Mesodermal cell (in vitro differentiated cells): ENCODE measurements at regions not wholly inside any gene's neighbourhood (a gene's known extent, or its start where the extent isn't known, plus 50 kb on each side); places are given as distances from the start of the nearest gene placed in this dataset.
"Not testable (repeated sequence)": the region's sequence is repeated elsewhere in the genome, so short reads cannot be mapped to it uniquely, and the experiment has no call there.

Experiments used
- H3K27ac ChIP-seq: 2 replicates; pipeline ENCODE4 v1.7.0; 2013; ENCODE audit warnings: mild to moderate bottlenecking, low read depth, low read length, moderate library complexity; ENCODE audit not compliant: severe bottlenecking
- H3K36me3 ChIP-seq: 2 replicates; pipeline ENCODE4 v1.7.1; 2013; ENCODE audit warnings: mild to moderate bottlenecking, low read length, moderate library complexity; ENCODE audit not compliant: control insufficient read depth, insufficient read depth
- H3K4me1 ChIP-seq: one replicate; pipeline ENCODE4 v1.7.1; 2013; ENCODE audit warnings: mild to moderate bottlenecking, low read length; ENCODE audit not compliant: insufficient read depth, control insufficient read depth, poor library complexity, severe bottlenecking
- H3K4me3 ChIP-seq: 2 replicates; pipeline ENCODE4 v1.7.0; 2013; ENCODE audit warnings: low read length, control low read depth, mild to moderate bottlenecking; ENCODE audit not compliant: insufficient read depth, poor library complexity, severe bottlenecking; ENCODE audit errors: extremely low read depth
- H3K9me3 ChIP-seq: 2 replicates; pipeline ENCODE4 v1.7.1; 2013; ENCODE audit warnings: mild to moderate bottlenecking, low read length, moderate library complexity; ENCODE audit not compliant: control insufficient read depth
- WGBS, 2 experiments: methylation state at CpG; one replicate each; pipeline ENCODE4 v1.1.5; 2013; ENCODE audit warnings: missing lambda C conversion rate in 2 of 2; ENCODE audit not compliant: insufficient coverage in 2 of 2; 5-methylcytosine and 5-hydroxymethylcytosine counted together

- H3K4me3 ChIP-seq: no peak overlapping the region
- whole genome bisulfite sequencing, 2 experiments: 88 to 100% methylated on average over 10 to 13 of the region's 29 CpGs
- no peaks in the 10 kb centered on the region for H3K9me3 ChIP-seq
- no peak overlapping the region for H3K27ac ChIP-seq
- no peaks in the 10 kb centered on the region for H3K4me1 ChIP-seq
- H3K36me3 ChIP-seq: no peaks in the 10 kb centered on the region
Measured at GRCh38 chr6:121686611-121687023, 251.2 kb downstream of the GJA1 start.

- no peaks in the 10 kb centered on the region for H3K9me3 ChIP-seq
- no peaks in the 10 kb centered on the region for H3K4me1 ChIP-seq
- H3K4me3 ChIP-seq: no peak overlapping the region
- no peak overlapping the region for H3K27ac ChIP-seq
- no CpG with 5 or more reads among the region's 2 CpGs for WGBS, 2 experiments
- no peaks in the 10 kb centered on the region for H3K36me3 ChIP-seq
Measured at GRCh38 chr6:121688974-121689373, 253.5 kb downstream of the GJA1 start.

GRCh38 chr6:121691126-121691551 is 255.7 kb downstream of the GJA1 start:
- Histone ChIP-seq H3K4me1 (no peaks in the 10 kb centered on the region), H3K27ac (no peak overlapping the region), H3K9me3 (no peaks in the 10 kb centered on the region), H3K4me3 (no peak overlapping the region), H3K36me3 (no peaks in the 10 kb centered on the region)
- 83 to 90% methylated on average over 1 of the region's 1 CpG for WGBS, 2 experiments

- no peak overlapping the region for H3K4me3 ChIP-seq
- WGBS, 2 experiments: no CpG with 5 or more reads among the region's 3 CpGs
- H3K4me1 ChIP-seq: no peaks in the 10 kb centered on the region
- no peak overlapping the region for H3K27ac ChIP-seq
- no peaks in the 10 kb centered on the region for H3K9me3 ChIP-seq
- H3K36me3 ChIP-seq: no peaks in the 10 kb centered on the region
Measured at GRCh38 chr6:121694389-121694788, 258.9 kb downstream of the GJA1 start.

- H3K4me3 ChIP-seq: no peak overlapping the region
- H3K4me1 ChIP-seq: peaks cover under 1% of the 10 kb centered on the region
- no peak overlapping the region for H3K27ac ChIP-seq
- H3K9me3 ChIP-seq: no peaks in the 10 kb centered on the region
- H3K36me3 ChIP-seq: no peaks in the 10 kb centered on the region
- 50 to 93% methylated on average over 1 to 3 of the region's 3 CpGs for WGBS, 2 experiments
Measured at GRCh38 chr6:121694801-121695251, 259.4 kb downstream of the GJA1 start.

- H3K36me3 ChIP-seq: no peaks in the 10 kb centered on the region
- no peak overlapping the region for H3K4me3 ChIP-seq
- WGBS, 2 experiments: 80 to 100% methylated on average over 2 to 3 of the region's 3 CpGs
- H3K9me3 ChIP-seq: no peaks in the 10 kb centered on the region
- peaks cover 6% of the 10 kb centered on the region for H3K4me1 ChIP-seq
- no peak overlapping the region for H3K27ac ChIP-seq
Measured at GRCh38 chr6:121695329-121695728, 259.9 kb downstream of the GJA1 start.

- WGBS, 2 experiments: 54 to 100% methylated on average over 2 to 4 of the region's 6 CpGs
Measured at GRCh38 chr6:121697921-121698320, 262.5 kb downstream of the GJA1 start.

GRCh38 chr6:121698617-121699016 is 263.2 kb downstream of the GJA1 start:
- Histone ChIP-seq H3K4me1 (peaks cover 7% of the 10 kb centered on the region), H3K4me3 (no peak overlapping the region), H3K9me3 (peaks cover 4% of the 10 kb centered on the region), H3K27ac (no peak overlapping the region), H3K36me3 (no peaks in the 10 kb centered on the region)

More at GRCh38 chr6:121697921-121698320, 262.5 kb downstream of the GJA1 start:
- Histone ChIP-seq H3K27ac (no peak overlapping the region), H3K36me3 (no peaks in the 10 kb centered on the region), H3K4me3 (no peak overlapping the region), H3K4me1 (peaks cover 7% of the 10 kb centered on the region), H3K9me3 (peaks cover under 1% of the 10 kb centered on the region)

- not testable (repeated sequence) for H3K9me3 ChIP-seq, H3K27ac ChIP-seq, H3K4me3 ChIP-seq, H3K36me3 ChIP-seq, H3K4me1 ChIP-seq
- 82 to 92% methylated on average over 7 to 8 of the region's 8 CpGs for WGBS, 2 experiments
Measured at GRCh38 chr6:121703129-121703528, 267.7 kb downstream of the GJA1 start.

GRCh38 chr6:121711472-121711871 is 276.0 kb downstream of the GJA1 start:
- H3K36me3 ChIP-seq: no peaks in the 10 kb centered on the region
- H3K9me3 ChIP-seq: no peaks in the 10 kb centered on the region
- 83 to 100% methylated on average over 1 to 2 of the region's 3 CpGs for WGBS, 2 experiments
- no peaks in the 10 kb centered on the region for H3K4me1 ChIP-seq
- no peak overlapping the region for H3K4me3 ChIP-seq
- no peak overlapping the region for H3K27ac ChIP-seq

GRCh38 chr6:121717686-121718085 is 282.2 kb downstream of the GJA1 start:
- Histone ChIP-seq H3K4me3 (no peak overlapping the region), H3K27ac (no peak overlapping the region), H3K36me3 (no peaks in the 10 kb centered on the region), H3K9me3 (no peaks in the 10 kb centered on the region), H3K4me1 (no peaks in the 10 kb centered on the region)
- WGBS, 2 experiments: 93 to 100% methylated on average over 1 to 2 of the region's 4 CpGs
